GM23338 (cell line): ENCODE measurements at regions not wholly inside any gene's neighbourhood (a gene's known extent, or its start where the extent isn't known, plus 50 kb on each side); places are given as distances from the start of the nearest gene placed in this dataset.
A peak's percentile ranks its signal among the peaks of the same experiment; 100 is the strongest.

Source experiments
- ATAC-seq: fragments of 200-7000 bp; cut with Tn5 transposase; 3 replicates; pipeline ENCODE4 v1.9.1; 2020
- DNase-seq: peaks from one replicate; pipeline ENCODE4 v3.0.0-alpha.2; 2015; ENCODE audit warnings: low spot score
- H2AFZ ChIP-seq: fragments of 200-600 bp; sonication (generic); 2 replicates; pipeline ENCODE4 v1.8.0; 2016; ENCODE audit warnings: antibody characterized with exemption, mild to moderate bottlenecking, moderate library complexity
- H3F3A ChIP-seq: fragments of 200-600 bp; sonication (generic); replicated peaks from 2 replicates; pipeline ENCODE4 v1.8.0; 2017; ENCODE audit warnings: antibody characterized with exemption, mixed run types, low read depth
- H3K27ac ChIP-seq: fragments of 200-600 bp; sonication (generic); 2 replicates; pipeline ENCODE4 v1.6.1; 2016; ENCODE audit warnings: low read depth
- H3K27me3 ChIP-seq: fragments of 200-600 bp; sonication (generic); 2 replicates; pipeline ENCODE4 v1.8.0; 2016; ENCODE audit warnings: mild to moderate bottlenecking, mixed run types, moderate library complexity; ENCODE audit not compliant: insufficient read depth
- H3K36me3 ChIP-seq: fragments of 200-600 bp; sonication (generic); 2 replicates; pipeline ENCODE4 v1.8.0; 2016; ENCODE audit warnings: mild to moderate bottlenecking; ENCODE audit not compliant: insufficient read depth
- H3K4me1 ChIP-seq: fragments of 200-600 bp; sonication (generic); 2 replicates; pipeline ENCODE4 v1.8.0; 2016; ENCODE audit warnings: mild to moderate bottlenecking, moderate library complexity; ENCODE audit not compliant: insufficient read depth
- H3K4me2 ChIP-seq: fragments of 200-600 bp; sonication (generic); 2 replicates; pipeline ENCODE4 v1.7.1; 2017; ENCODE audit warnings: mixed run types
- H3K4me3 ChIP-seq: fragments of 200-600 bp; sonication (generic); 2 replicates; pipeline ENCODE4 v1.6.1; 2016; ENCODE audit warnings: mixed run types
- H3K79me2 ChIP-seq: fragments of 200-600 bp; sonication (generic); replicated peaks from 2 replicates; pipeline ENCODE4 v1.8.0; 2017; ENCODE audit warnings: mild to moderate bottlenecking; ENCODE audit not compliant: insufficient read depth
- H3K9me2 ChIP-seq: fragments of 200-600 bp; sonication (generic); 2 replicates; pipeline ENCODE4 v1.8.0; 2017; ENCODE audit not compliant: insufficient read depth
- H4K20me1 ChIP-seq: fragments of 200-600 bp; sonication (generic); replicated peaks from 2 replicates; pipeline ENCODE4 v1.8.0; 2017; ENCODE audit warnings: mild to moderate bottlenecking; ENCODE audit not compliant: insufficient read depth
- H3K27ac Mint-ChIP-seq: 2 replicates; pipeline ENCODE4 v1.8.0; 2020; ENCODE audit warnings: inconsistent platforms, mild to moderate bottlenecking, moderate library complexity, mixed read lengths
- H3K27me3 Mint-ChIP-seq: 3 replicates; pipeline ENCODE4 v1.8.0; 2022; ENCODE audit warnings: low read depth, mild to moderate bottlenecking, moderate library complexity, mixed read lengths, inconsistent platforms; ENCODE audit not compliant: insufficient read depth, poor library complexity
- H3K36me3 Mint-ChIP-seq: 3 replicates; pipeline ENCODE4 v1.8.0; 2021; ENCODE audit warnings: low read depth, mild to moderate bottlenecking, inconsistent platforms, moderate library complexity, mixed read lengths
- H3K4me1 Mint-ChIP-seq: 3 replicates; pipeline ENCODE4 v1.8.0; 2020; ENCODE audit warnings: mild to moderate bottlenecking, inconsistent platforms, mixed read lengths
- H3K4me3 Mint-ChIP-seq: 3 replicates; pipeline ENCODE4 v1.8.0; 2021; ENCODE audit warnings: moderate library complexity, mild to moderate bottlenecking, inconsistent platforms, mixed read lengths
- H3K9me3 Mint-ChIP-seq: 3 replicates; pipeline ENCODE4 v1.8.0; 2020; ENCODE audit warnings: moderate library complexity, mild to moderate bottlenecking, inconsistent platforms, mixed read lengths
- CREB1 ChIP-seq: fragments of 250-450 bp; sonication (Bioruptor Pico); IDR thresholded peaks from 2 replicates; pipeline ENCODE4 v1.5.0; 2020; ENCODE audit warnings: low read depth, mild to moderate bottlenecking, moderate library complexity
- NANOG ChIP-seq: IDR thresholded peaks from 2 replicates; pipeline ENCODE4 v1.6.1; 2016; ENCODE audit warnings: antibody characterized with exemption, borderline replicate concordance
- REST ChIP-seq: IDR thresholded peaks from one replicate; pipeline ENCODE4 v1.6.1; 2018; ENCODE audit warnings: antibody characterized with exemption; ENCODE audit not compliant: unreplicated experiment
- STAT1 ChIP-seq: IDR thresholded peaks from one replicate; pipeline ENCODE4 v1.6.1; 2016; ENCODE audit warnings: antibody characterized with exemption; ENCODE audit not compliant: unreplicated experiment
- ZNF114 ChIP-seq: fragments of 250-450 bp; sonication (Bioruptor Pico); IDR thresholded peaks from 2 replicates; pipeline ENCODE4 v1.5.0; 2020; ENCODE audit warnings: mild to moderate bottlenecking, moderate library complexity
- ZNF331 ChIP-seq: fragments of 250-450 bp; sonication (Bioruptor Pico); IDR thresholded peaks from 2 replicates; pipeline ENCODE4 v1.5.0; 2020; ENCODE audit warnings: low read depth, mild to moderate bottlenecking, moderate library complexity
- TF ChIP-seq, protein P1 (sequence below), 2 experiments: fragments of 200-600 bp in 1 of 2; sonication (generic) in 1 of 2; conservative IDR thresholded peaks; 2 replicates each; pipeline versions ENCODE4 v1.5.1 to v1.6.1; 2016 to 2017; ENCODE audit warnings: antibody characterized with exemption in 2 of 2, low read depth in 2 of 2, mild to moderate bottlenecking in 2 of 2, moderate library complexity in 1 of 2

- TF ChIP-seq, protein P1, sequence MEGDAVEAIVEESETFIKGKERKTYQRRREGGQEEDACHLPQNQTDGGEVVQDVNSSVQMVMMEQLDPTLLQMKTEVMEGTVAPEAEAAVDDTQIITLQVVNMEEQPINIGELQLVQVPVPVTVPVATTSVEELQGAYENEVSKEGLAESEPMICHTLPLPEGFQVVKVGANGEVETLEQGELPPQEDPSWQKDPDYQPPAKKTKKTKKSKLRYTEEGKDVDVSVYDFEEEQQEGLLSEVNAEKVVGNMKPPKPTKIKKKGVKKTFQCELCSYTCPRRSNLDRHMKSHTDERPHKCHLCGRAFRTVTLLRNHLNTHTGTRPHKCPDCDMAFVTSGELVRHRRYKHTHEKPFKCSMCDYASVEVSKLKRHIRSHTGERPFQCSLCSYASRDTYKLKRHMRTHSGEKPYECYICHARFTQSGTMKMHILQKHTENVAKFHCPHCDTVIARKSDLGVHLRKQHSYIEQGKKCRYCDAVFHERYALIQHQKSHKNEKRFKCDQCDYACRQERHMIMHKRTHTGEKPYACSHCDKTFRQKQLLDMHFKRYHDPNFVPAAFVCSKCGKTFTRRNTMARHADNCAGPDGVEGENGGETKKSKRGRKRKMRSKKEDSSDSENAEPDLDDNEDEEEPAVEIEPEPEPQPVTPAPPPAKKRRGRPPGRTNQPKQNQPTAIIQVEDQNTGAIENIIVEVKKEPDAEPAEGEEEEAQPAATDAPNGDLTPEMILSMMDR (conservative IDR thresholded peaks at IDR 0.05; ENCODE audit: low read depth in 2 of 2) = no peak
- TF ChIP-seq CREB1 (CRISPR knock-in tag) (no peak), NANOG (no peak), REST (no peak), STAT1 (no peak)
Measured at GRCh38 chr6:159582736-159583135, 110.3 kb downstream of the SOD2 start (continued).

DNA sequence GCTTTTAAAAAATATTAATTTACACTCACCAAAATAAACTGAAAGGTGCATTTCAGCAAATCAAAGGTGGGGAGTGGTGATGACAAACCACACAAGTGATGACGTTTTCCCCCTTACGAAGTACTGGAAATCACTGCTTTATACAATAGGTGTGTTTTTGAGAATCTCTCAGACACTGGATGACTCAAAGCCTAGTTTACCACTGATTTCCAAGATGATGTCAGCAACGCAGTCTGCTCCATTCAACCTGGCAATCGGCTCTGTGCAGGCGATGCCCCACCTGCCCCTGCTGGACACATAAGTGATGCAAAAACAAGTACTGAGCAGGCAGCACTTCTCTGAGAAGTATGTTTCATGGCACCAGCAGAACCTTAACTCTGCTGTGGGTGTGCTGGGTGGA, 114.4 kb downstream of the SOD2 start:
- no peak overlapping the region for H3K27ac ChIP-seq
- H3K79me2 ChIP-seq = no peaks in the 10 kb centered on the region
- H3K4me1 ChIP-seq = no peaks in the 10 kb centered on the region
- H4K20me1 ChIP-seq = no peaks in the 10 kb centered on the region
- no peaks in the 10 kb centered on the region for H3K27me3 ChIP-seq
- no peak overlapping the region for H2AFZ ChIP-seq
- no peak for TF ChIP-seq ZNF114 (CRISPR knock-in tag)
- TF ChIP-seq CREB1 (CRISPR knock-in tag) = no peak
- H3K4me3 Mint-ChIP-seq = no peak overlapping the region
- H3K9me3 Mint-ChIP-seq = peaks cover 17% of the 10 kb centered on the region; the same call in 2 of the 3 replicates
- H3K36me3 ChIP-seq = no peaks in the 10 kb centered on the region
- no peak for ATAC-seq
- DNase-seq = no peak
- 0 out of 2 replicates have a peak, but pooled peaks cover 5% of the 10 kb centered on the region for H3K9me2 ChIP-seq
- H3K27me3 Mint-ChIP-seq = peaks cover 4% of the 10 kb centered on the region
- 0 out of 3 replicates have a peak, but pooled peaks cover 2% of the 10 kb centered on the region for H3K4me1 Mint-ChIP-seq
- peaks cover 8% of the 10 kb centered on the region; the same call in 1 of the 3 replicates for H3K36me3 Mint-ChIP-seq
- no peak overlapping the region for H3K27ac Mint-ChIP-seq
- no peak overlapping the region for H3K4me3 ChIP-seq
- no peak overlapping the region for H3K4me2 ChIP-seq
- H3F3A ChIP-seq = no peaks in the 10 kb centered on the region

DNA sequence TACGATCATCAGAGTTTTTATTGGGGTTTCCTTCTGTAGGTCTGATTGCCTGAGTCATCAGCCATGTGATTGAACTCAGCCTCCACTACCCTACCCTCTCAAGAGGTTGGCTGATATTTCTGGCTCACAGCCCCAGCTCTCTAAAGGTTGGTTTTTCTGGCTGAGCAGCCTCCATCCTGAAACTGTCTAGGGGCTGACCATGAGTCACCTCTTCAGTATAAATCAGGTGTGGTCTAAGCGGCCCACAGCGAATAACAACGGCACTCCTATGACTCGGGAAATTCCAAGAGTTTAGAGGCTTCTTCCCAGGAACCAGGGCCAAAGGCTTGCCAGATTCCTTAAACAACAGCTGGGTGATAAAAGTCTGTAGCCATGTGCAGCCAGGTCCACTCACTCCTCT, 115.5 kb downstream of the SOD2 start:
- no peak overlapping the region for H3K27ac ChIP-seq
- H3K9me2 ChIP-seq = 0 out of 2 replicates have a peak, but pooled peaks cover 5% of the 10 kb centered on the region
- DNase-seq = no peak
- Mint-ChIP-seq H3K27me3 (peaks cover 4% of the 10 kb centered on the region), H3K4me1 (no peaks in the 10 kb centered on the region), H3K36me3 (peaks cover 8% of the 10 kb centered on the region; the same call in 1 of the 3 replicates), H3K9me3 (peaks cover 17% of the 10 kb centered on the region; the same call in 2 of the 3 replicates), H3K27ac (no peak overlapping the region), H3K4me3 (no peak overlapping the region)
- H2AFZ ChIP-seq = peak overlapping the region; percentile 59; the same call in 1 of the 2 replicates
- no peaks in the 10 kb centered on the region for H3K36me3 ChIP-seq
- no peak overlapping the region for H3K4me2 ChIP-seq
- H3K4me3 ChIP-seq = no peak overlapping the region
- H4K20me1 ChIP-seq = no peaks in the 10 kb centered on the region
- no peaks in the 10 kb centered on the region for H3K27me3 ChIP-seq
- no peaks in the 10 kb centered on the region for H3F3A ChIP-seq
- no peaks in the 10 kb centered on the region for H3K4me1 ChIP-seq
- H3K79me2 ChIP-seq = no peaks in the 10 kb centered on the region
- no peak for ATAC-seq
- TF ChIP-seq STAT1 = no peak
- no peak for TF ChIP-seq CREB1 (CRISPR knock-in tag)
- no peak for TF ChIP-seq ZNF114 (CRISPR knock-in tag)
- TF ChIP-seq, protein P1 (conservative IDR thresholded peaks at IDR 0.05; ENCODE audit: low read depth in 2 of 2) = no peak
- TF ChIP-seq ZNF331 = no peak
